ENCODE measurements at regions not wholly inside any gene's neighbourhood (a gene's known extent, or its start where the extent isn't known, plus 50 kb on each side); places are given as distances from the start of the nearest gene placed in this dataset.

DNA sequence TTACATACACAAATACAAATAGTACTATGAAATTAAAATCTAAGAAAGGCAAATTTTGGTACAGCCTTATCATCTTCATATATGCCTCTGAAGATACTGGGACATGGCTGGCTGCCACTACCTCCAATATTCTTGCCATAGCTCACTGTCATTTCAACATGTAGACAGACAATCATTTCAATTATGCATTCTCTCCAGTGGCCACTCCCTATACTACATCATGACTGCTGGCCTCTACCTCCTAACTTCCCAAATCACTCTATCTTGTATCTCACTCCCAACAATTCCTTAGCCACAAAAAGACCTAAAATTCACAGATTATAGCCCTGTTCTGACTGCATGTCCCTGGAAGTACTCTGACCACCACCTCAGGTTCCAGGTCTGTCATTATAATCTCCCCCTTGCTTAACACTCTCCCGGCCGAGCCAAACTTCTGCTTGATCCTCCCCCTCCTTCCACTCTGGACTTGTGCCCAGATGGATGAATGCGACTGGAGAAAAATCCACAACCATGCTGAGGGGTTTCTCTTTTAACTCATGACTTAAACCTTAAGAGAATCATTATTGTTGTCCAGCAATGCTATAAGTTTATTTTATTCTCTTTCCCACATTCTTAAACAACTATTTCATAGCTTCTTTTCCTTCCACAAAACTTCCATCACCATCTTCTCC is 225.3 kb upstream of the TLE4 start:
- Histone ChIP-seq H3K4me1 (replicated peaks in 1 of 4; ENCODE audit: control insufficient read depth in 3 of 4, insufficient read depth in 4 of 4, low read length in 3 of 4) (no peaks in the 10 kb centered on the region), H2AK5ac (ENCODE audit: low read depth, low read length) (no peak overlapping the region), H3K23ac (ENCODE audit: insufficient read length) (no peak overlapping the region), H3K4me3 (ENCODE audit: extremely low read depth in 1 of 4, insufficient read depth in 2 of 4, low read depth in 3 of 4, low read length in 4 of 4) (no peak overlapping the region), H3K36me3 (ENCODE audit: control insufficient read depth in 2 of 4, insufficient read depth in 4 of 4, low read length in 3 of 4) (no peaks in the 10 kb centered on the region), H3K27ac (ENCODE audit: low read depth, low read length) (no peak overlapping the region), H3K23me2 (ENCODE audit: low read depth, low read length) (no peaks in the 10 kb centered on the region; the same call in 1 of the 2 replicates), H4K20me1 (replicated peaks in 1 of 2; ENCODE audit: control insufficient read depth in 1 of 2, insufficient read depth in 2 of 2, low read length in 2 of 2) (no peaks in the 10 kb centered on the region), H2BK15ac (ENCODE audit: low read length) (no peak overlapping the region), H2BK20ac (ENCODE audit: low read length) (no peak overlapping the region), H3K18ac (ENCODE audit: extremely low read depth, low read length) (no peak overlapping the region), H3K79me2 (ENCODE audit: control insufficient read depth in 1 of 2, insufficient read depth in 2 of 2, low read length in 2 of 2) (no peaks in the 10 kb centered on the region), H2BK120ac (replicated peaks; ENCODE audit: low read depth, low read length) (no peak overlapping the region), H3K27me3 (replicated peaks in 1 of 4; ENCODE audit: control insufficient read depth in 3 of 4, extremely low read depth in 1 of 4, insufficient read depth in 3 of 4, low read length in 3 of 4) (no peaks in the 10 kb centered on the region), H3K4me2 (ENCODE audit: insufficient read depth in 1 of 2, low read depth in 2 of 2, low read length in 2 of 2) (no peak overlapping the region), H3K9me3 (ENCODE audit: insufficient read depth in 2 of 2, low read depth in 1 of 2, low read length in 1 of 2) (no peaks in the 10 kb centered on the region; a peak in 1 of 4 replicates), H4K8ac (ENCODE audit: extremely low read depth, insufficient read depth, low read length) (no peak overlapping the region), H3K9ac (replicated peaks in 1 of 4; ENCODE audit: extremely low read depth in 1 of 4, low read depth in 3 of 4, low read length in 3 of 4) (no peak overlapping the region), H2BK12ac (ENCODE audit: low read depth, low read length) (no peak overlapping the region), H2AFZ (ENCODE audit: low read length) (no peak overlapping the region), H4K91ac (replicated peaks; ENCODE audit: insufficient read length, low read length) (no peak overlapping the region), H3K79me1 (ENCODE audit: low read depth, low read length) (no peaks in the 10 kb centered on the region), H3K4ac (replicated peaks; ENCODE audit: insufficient read length, low read depth, low read length) (no peak overlapping the region), H3K14ac (ENCODE audit: insufficient read length) (no peak overlapping the region), H3K56ac (replicated peaks; ENCODE audit: insufficient read length, low read depth, low read length) (no peak overlapping the region), H4K5ac (ENCODE audit: insufficient read length, low read depth, low read length) (no peak overlapping the region), H2BK5ac (ENCODE audit: low read depth, low read length) (no peak overlapping the region)
- ChIA-PET POLR2A (ENCODE audit: partially characterized antibody) (no interaction called here), CTCF (ENCODE audit: partially characterized antibody) (interaction anchor here (0.7 to 1.4 kb wide), 3 partner anchors 14 to 219 kb away, joined by 3 read pairs; no protein-coding TSS in a partner anchor)
- FAIRE-seq (no peak), DNase-seq (ENCODE audit: low read depth in 1 of 2, low spot score in 2 of 2) (no peak)
- WGBS, 2 experiments (ENCODE audit: extremely low coverage in 1 of 2, insufficient coverage in 1 of 2, insufficient read length in 1 of 2, insufficient replicate concordance in 2 of 2, low coverage in 1 of 2, low lambda C conversion rate in 2 of 2, missing lambda C conversion rate in 1 of 2): 57% methylated on average over 3 of the region's 3 CpGs; no CpG with 5 or more reads in 1 of the 2 experiments
- TF ChIP-seq, protein P1, sequence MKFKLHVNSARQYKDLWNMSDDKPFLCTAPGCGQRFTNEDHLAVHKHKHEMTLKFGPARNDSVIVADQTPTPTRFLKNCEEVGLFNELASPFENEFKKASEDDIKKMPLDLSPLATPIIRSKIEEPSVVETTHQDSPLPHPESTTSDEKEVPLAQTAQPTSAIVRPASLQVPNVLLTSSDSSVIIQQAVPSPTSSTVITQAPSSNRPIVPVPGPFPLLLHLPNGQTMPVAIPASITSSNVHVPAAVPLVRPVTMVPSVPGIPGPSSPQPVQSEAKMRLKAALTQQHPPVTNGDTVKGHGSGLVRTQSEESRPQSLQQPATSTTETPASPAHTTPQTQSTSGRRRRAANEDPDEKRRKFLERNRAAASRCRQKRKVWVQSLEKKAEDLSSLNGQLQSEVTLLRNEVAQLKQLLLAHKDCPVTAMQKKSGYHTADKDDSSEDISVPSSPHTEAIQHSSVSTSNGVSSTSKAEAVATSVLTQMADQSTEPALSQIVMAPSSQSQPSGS (IDR thresholded peaks at IDR 0.05; ENCODE audit: low read length): no peak
- TF ChIP-seq HDAC2 (IDR thresholded peaks at IDR 0.05; ENCODE audit: borderline replicate concordance in 1 of 2, low read depth in 2 of 2, low read length in 2 of 2) (no peak), KDM1A (IDR thresholded peaks at IDR 0.05; ENCODE audit: borderline replicate concordance, low read length) (no peak), GABPA (IDR thresholded peaks at IDR 0.05; ENCODE audit: borderline replicate concordance, insufficient read depth, low read length) (no peak), EZH2 (IDR thresholded peaks at IDR 0.05; ENCODE audit: low read depth, low read length, severe bottlenecking) (no peak), TEAD4 (IDR thresholded peaks at IDR 0.05; ENCODE audit: low read depth, low read length) (no peak), BRCA1 (IDR thresholded peaks at IDR 0.05; ENCODE audit: low read depth, low read length) (no peak), RFX5 (IDR thresholded peaks at IDR 0.05; ENCODE audit: borderline replicate concordance, low read depth, low read length) (no peak), CHD2 (IDR thresholded peaks at IDR 0.05; ENCODE audit: low read length) (no peak), CEBPB (IDR thresholded peaks at IDR 0.05; ENCODE audit: low read depth, low read length) (no peak)
- TF ChIP-seq, protein P2, sequence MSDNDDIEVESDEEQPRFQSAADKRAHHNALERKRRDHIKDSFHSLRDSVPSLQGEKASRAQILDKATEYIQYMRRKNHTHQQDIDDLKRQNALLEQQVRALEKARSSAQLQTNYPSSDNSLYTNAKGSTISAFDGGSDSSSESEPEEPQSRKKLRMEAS (IDR thresholded peaks at IDR 0.05): no peak
